ENCODE measurements at regions not wholly inside any gene's neighbourhood (a gene's known extent, or its start where the extent isn't known, plus 50 kb on each side); places are given as distances from the start of the nearest gene placed in this dataset.
"Not testable (repeated sequence)": the region's sequence is repeated elsewhere in the genome, so short reads cannot be mapped to it uniquely, and the experiment has no call there.

GRCh38 chr17:26883878-26884740, 409.8 kb upstream of the WSB1 start:
- not testable (repeated sequence) for TF ChIP-seq SETDB1 (IDR thresholded peaks at IDR 0.05; ENCODE audit: insufficient read length, low read length); ATF2 (tag by site-specific recombination; IDR thresholded peaks at IDR 0.05; ENCODE audit: low read depth); ZBTB7A (tag by site-specific recombination; IDR thresholded peaks at IDR 0.05; ENCODE audit: low read depth); ZNF274 (IDR thresholded peaks at IDR 0.05; ENCODE audit: low read length); ZNF274 (tag by site-specific recombination; IDR thresholded peaks at IDR 0.05; ENCODE audit: borderline replicate concordance); PRDM1 (tag by site-specific recombination; IDR thresholded peaks at IDR 0.05); ZNF10 (tag by site-specific recombination; IDR thresholded peaks at IDR 0.05); ZNF529 (tag by site-specific recombination; IDR thresholded peaks at IDR 0.05; ENCODE audit: insufficient replicate concordance); BCL11A (tag by site-specific recombination; IDR thresholded peaks at IDR 0.05; ENCODE audit: low read depth); PBX3 (CRISPR knock-in tag; IDR thresholded peaks at IDR 0.05)
- TF ChIP-seq, protein P1, sequence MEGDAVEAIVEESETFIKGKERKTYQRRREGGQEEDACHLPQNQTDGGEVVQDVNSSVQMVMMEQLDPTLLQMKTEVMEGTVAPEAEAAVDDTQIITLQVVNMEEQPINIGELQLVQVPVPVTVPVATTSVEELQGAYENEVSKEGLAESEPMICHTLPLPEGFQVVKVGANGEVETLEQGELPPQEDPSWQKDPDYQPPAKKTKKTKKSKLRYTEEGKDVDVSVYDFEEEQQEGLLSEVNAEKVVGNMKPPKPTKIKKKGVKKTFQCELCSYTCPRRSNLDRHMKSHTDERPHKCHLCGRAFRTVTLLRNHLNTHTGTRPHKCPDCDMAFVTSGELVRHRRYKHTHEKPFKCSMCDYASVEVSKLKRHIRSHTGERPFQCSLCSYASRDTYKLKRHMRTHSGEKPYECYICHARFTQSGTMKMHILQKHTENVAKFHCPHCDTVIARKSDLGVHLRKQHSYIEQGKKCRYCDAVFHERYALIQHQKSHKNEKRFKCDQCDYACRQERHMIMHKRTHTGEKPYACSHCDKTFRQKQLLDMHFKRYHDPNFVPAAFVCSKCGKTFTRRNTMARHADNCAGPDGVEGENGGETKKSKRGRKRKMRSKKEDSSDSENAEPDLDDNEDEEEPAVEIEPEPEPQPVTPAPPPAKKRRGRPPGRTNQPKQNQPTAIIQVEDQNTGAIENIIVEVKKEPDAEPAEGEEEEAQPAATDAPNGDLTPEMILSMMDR (tag by site-specific recombination; IDR thresholded peaks at IDR 0.05) = not testable (repeated sequence)
- TF ChIP-seq, protein P2, sequence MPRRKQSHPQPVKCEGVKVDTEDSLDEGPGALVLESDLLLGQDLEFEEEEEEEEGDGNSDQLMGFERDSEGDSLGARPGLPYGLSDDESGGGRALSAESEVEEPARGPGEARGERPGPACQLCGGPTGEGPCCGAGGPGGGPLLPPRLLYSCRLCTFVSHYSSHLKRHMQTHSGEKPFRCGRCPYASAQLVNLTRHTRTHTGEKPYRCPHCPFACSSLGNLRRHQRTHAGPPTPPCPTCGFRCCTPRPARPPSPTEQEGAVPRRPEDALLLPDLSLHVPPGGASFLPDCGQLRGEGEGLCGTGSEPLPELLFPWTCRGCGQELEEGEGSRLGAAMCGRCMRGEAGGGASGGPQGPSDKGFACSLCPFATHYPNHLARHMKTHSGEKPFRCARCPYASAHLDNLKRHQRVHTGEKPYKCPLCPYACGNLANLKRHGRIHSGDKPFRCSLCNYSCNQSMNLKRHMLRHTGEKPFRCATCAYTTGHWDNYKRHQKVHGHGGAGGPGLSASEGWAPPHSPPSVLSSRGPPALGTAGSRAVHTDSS (tag by site-specific recombination; IDR thresholded peaks at IDR 0.05) = not testable (repeated sequence)
